ENCODE measurements at regions not wholly inside any gene's neighbourhood (a gene's known extent, or its start where the extent isn't known, plus 50 kb on each side); places are given as distances from the start of the nearest gene placed in this dataset.
A peak's percentile ranks its signal among the peaks of the same experiment; 100 is the strongest.

GRCh38 chr2:136290326-136290725, 172.4 kb upstream of the CXCR4 start:
- no peaks in the 10 kb centered on the region for H3K9me3 ChIP-seq (ENCODE audit: insufficient read depth, low read length, severe bottlenecking)
- H3K27me3 ChIP-seq (ENCODE audit: insufficient read depth, low read length, poor library complexity) = no peaks in the 10 kb centered on the region
- no peak for ATAC-seq (ENCODE audit: insufficient read depth, low read depth)
- no peaks in the 10 kb centered on the region for H4K20me1 ChIP-seq (ENCODE audit: insufficient read depth, low read length)
- H3K27ac ChIP-seq (ENCODE audit: low read length) = no peak overlapping the region
- DNase-seq = no peak
- no peak overlapping the region for H2AFZ ChIP-seq (ENCODE audit: low read depth, low read length)
- no peaks in the 10 kb centered on the region for H3K4me1 ChIP-seq (ENCODE audit: insufficient read depth, low read length)
- no peak overlapping the region for H3K4me3 ChIP-seq (ENCODE audit: low read depth in 1 of 2, low read length in 2 of 2)
- H3K4me2 ChIP-seq (ENCODE audit: insufficient read depth, low read length) = no peak overlapping the region
- TF ChIP-seq EZH2 (IDR thresholded peaks at IDR 0.05; ENCODE audit: borderline replicate concordance, low read depth, low read length, severe bottlenecking) = no peak
- TF ChIP-seq, protein P1, sequence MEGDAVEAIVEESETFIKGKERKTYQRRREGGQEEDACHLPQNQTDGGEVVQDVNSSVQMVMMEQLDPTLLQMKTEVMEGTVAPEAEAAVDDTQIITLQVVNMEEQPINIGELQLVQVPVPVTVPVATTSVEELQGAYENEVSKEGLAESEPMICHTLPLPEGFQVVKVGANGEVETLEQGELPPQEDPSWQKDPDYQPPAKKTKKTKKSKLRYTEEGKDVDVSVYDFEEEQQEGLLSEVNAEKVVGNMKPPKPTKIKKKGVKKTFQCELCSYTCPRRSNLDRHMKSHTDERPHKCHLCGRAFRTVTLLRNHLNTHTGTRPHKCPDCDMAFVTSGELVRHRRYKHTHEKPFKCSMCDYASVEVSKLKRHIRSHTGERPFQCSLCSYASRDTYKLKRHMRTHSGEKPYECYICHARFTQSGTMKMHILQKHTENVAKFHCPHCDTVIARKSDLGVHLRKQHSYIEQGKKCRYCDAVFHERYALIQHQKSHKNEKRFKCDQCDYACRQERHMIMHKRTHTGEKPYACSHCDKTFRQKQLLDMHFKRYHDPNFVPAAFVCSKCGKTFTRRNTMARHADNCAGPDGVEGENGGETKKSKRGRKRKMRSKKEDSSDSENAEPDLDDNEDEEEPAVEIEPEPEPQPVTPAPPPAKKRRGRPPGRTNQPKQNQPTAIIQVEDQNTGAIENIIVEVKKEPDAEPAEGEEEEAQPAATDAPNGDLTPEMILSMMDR (IDR thresholded peaks at IDR 0.05; ENCODE audit: borderline replicate concordance, extremely low read depth, low read length, poor library complexity, severe bottlenecking) = no peak
- H3K36me3 ChIP-seq (ENCODE audit: insufficient read depth, low read length) = no peaks in the 10 kb centered on the region
- no peaks in the 10 kb centered on the region for H3K79me2 ChIP-seq (ENCODE audit: insufficient read depth, low read length)
- no peak overlapping the region for H3K9ac ChIP-seq (ENCODE audit: low read depth, low read length)

DNA sequence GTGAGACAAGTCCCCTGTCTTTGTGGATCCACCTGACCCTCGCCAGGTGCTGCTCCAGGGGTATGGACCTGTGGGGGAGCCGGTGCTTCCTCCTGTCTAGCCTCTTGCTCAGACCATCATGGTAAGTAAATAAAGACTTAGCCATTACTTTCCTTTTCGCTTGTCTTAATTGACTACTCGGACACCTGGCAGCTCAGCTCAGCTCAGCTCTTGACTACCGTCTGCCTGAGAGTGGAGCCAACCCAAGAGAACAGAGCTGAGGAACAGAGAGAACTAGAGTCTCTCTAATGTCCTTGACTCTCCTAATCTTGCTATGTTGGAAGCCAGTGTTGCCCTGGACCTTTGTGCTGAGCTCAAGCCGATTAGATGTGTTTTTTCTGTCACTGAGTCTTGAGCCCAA, 170.3 kb upstream of the CXCR4 start:
- Histone ChIP-seq H3K4me3 (ENCODE audit: low read depth in 1 of 2, low read length in 2 of 2) (no peak overlapping the region), H2AFZ (ENCODE audit: low read depth, low read length) (no peak overlapping the region), H3K79me2 (ENCODE audit: insufficient read depth, low read length) (no peaks in the 10 kb centered on the region), H3K4me1 (ENCODE audit: insufficient read depth, low read length) (no peaks in the 10 kb centered on the region), H3K9ac (ENCODE audit: low read depth, low read length) (no peak overlapping the region), H3K36me3 (ENCODE audit: insufficient read depth, low read length) (no peaks in the 10 kb centered on the region), H3K27ac (ENCODE audit: low read length) (no peak overlapping the region), H3K4me2 (ENCODE audit: insufficient read depth, low read length) (no peak overlapping the region), H3K27me3 (ENCODE audit: insufficient read depth, low read length, poor library complexity) (no peaks in the 10 kb centered on the region), H4K20me1 (ENCODE audit: insufficient read depth, low read length) (no peaks in the 10 kb centered on the region), H3K9me3 (ENCODE audit: insufficient read depth, low read length, severe bottlenecking) (no peaks in the 10 kb centered on the region)
- DNase-seq (no peak), ATAC-seq (ENCODE audit: insufficient read depth, low read depth) (no peak)
- no peak for TF ChIP-seq EZH2 (IDR thresholded peaks at IDR 0.05; ENCODE audit: borderline replicate concordance, low read depth, low read length, severe bottlenecking)
- TF ChIP-seq, protein P1 (IDR thresholded peaks at IDR 0.05; ENCODE audit: borderline replicate concordance, extremely low read depth, low read length, poor library complexity, severe bottlenecking) = no peak

- H3K9ac ChIP-seq (ENCODE audit: low read depth, low read length) = no peak overlapping the region
- H3K4me2 ChIP-seq (ENCODE audit: insufficient read depth, low read length) = no peak overlapping the region
- no peak for DNase-seq
- H3K4me1 ChIP-seq (ENCODE audit: insufficient read depth, low read length) = no peaks in the 10 kb centered on the region; the same call in 1 of the 2 replicates
- H3K9me3 ChIP-seq (ENCODE audit: insufficient read depth, low read length, severe bottlenecking) = no peaks in the 10 kb centered on the region
- no peaks in the 10 kb centered on the region for H3K27me3 ChIP-seq (ENCODE audit: insufficient read depth, low read length, poor library complexity)
- 0 out of 2 replicates have a peak overlapping the region, but pooled peaks have one; percentile 23 for H3K27ac ChIP-seq (ENCODE audit: low read length)
- no peaks in the 10 kb centered on the region for H3K79me2 ChIP-seq (ENCODE audit: insufficient read depth, low read length)
- TF ChIP-seq EZH2 (IDR thresholded peaks at IDR 0.05; ENCODE audit: borderline replicate concordance, low read depth, low read length, severe bottlenecking) = no peak
- TF ChIP-seq, protein P1 (IDR thresholded peaks at IDR 0.05; ENCODE audit: borderline replicate concordance, extremely low read depth, low read length, poor library complexity, severe bottlenecking) = no peak
- ATAC-seq (ENCODE audit: insufficient read depth, low read depth) = no peak
- no peaks in the 10 kb centered on the region for H3K36me3 ChIP-seq (ENCODE audit: insufficient read depth, low read length)
- no peak overlapping the region for H3K4me3 ChIP-seq (ENCODE audit: low read depth in 1 of 2, low read length in 2 of 2)
- H2AFZ ChIP-seq (ENCODE audit: low read depth, low read length) = peak overlapping the region; percentile 36; the same call in 1 of the 2 replicates
- H4K20me1 ChIP-seq (ENCODE audit: insufficient read depth, low read length) = no peaks in the 10 kb centered on the region
Observed at GRCh38 chr2:136286423-136286822, 168.5 kb upstream of the CXCR4 start.

All from DND-41 (cell line).